ENCODE measurements at regions not wholly inside any gene's neighbourhood (a gene's known extent, or its start where the extent isn't known, plus 50 kb on each side); places are given as distances from the start of the nearest gene placed in this dataset.

DNA sequence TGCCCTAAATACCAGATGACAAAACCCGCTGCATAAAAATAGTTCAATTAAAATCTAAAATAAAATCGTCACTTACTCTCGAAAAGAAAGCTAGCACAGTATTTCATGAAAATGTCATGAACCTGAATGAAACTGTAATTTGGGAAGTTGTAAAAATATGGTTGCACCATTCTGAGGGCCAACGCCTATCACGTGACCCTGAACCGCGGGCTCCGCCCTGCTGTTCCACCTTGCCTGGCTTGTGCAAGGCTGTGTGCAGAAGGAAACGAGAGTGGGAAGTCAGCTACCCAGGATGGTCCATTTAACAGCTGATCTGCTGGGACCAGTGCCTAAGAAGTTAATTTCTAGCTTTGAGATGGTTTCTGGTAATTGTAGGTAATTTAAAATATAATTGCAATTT is 91.7 kb upstream of the BMP4 start:
- Histone ChIP-seq H3K27ac (no peak overlapping the region), H3K4me1 (no peaks in the 10 kb centered on the region), H3K27me3 (no peaks in the 10 kb centered on the region), H3K4me3 (no peak overlapping the region), H3K9me3 (no peaks in the 10 kb centered on the region), H3K36me3 (no peaks in the 10 kb centered on the region)
- intact Hi-C loops (cut with DNase I), result no loop called here
- TF ChIP-seq EP300 (IDR thresholded peaks at IDR 0.05), result no peak
- TF ChIP-seq POLR2AphosphoS5 (IDR thresholded peaks at IDR 0.05), result no peak
- TF ChIP-seq, protein P1, sequence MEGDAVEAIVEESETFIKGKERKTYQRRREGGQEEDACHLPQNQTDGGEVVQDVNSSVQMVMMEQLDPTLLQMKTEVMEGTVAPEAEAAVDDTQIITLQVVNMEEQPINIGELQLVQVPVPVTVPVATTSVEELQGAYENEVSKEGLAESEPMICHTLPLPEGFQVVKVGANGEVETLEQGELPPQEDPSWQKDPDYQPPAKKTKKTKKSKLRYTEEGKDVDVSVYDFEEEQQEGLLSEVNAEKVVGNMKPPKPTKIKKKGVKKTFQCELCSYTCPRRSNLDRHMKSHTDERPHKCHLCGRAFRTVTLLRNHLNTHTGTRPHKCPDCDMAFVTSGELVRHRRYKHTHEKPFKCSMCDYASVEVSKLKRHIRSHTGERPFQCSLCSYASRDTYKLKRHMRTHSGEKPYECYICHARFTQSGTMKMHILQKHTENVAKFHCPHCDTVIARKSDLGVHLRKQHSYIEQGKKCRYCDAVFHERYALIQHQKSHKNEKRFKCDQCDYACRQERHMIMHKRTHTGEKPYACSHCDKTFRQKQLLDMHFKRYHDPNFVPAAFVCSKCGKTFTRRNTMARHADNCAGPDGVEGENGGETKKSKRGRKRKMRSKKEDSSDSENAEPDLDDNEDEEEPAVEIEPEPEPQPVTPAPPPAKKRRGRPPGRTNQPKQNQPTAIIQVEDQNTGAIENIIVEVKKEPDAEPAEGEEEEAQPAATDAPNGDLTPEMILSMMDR (IDR thresholded peaks at IDR 0.05), result no peak
- TF ChIP-seq POLR2A (IDR thresholded peaks at IDR 0.05), result no peak
- no peak for DNase-seq
- WGBS, 2 donors, result 33 to 73% methylated on average over 9 of the region's 9 CpGs

DNA sequence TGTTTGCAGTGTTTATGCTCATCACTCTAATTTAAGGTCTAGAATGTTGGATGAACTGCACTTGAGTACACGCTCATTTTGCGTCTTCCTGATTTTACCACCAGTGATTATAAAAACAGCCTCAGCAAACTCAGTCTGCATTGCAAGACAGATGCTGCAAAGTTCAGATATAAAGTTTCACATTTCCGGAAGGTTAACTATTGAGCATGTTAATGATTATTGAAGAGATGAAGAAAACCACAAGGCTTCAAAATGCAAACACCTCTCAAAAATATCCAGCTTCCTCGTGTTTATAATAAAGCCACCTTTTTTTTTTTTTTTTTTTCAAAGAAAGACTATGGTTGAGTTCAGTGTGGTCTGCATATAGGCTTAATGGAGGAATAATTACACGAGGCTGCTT is 92.1 kb upstream of the BMP4 start:
- intact Hi-C loops (cut with DNase I), result no loop called here
- Histone ChIP-seq H3K27me3 (no peaks in the 10 kb centered on the region), H3K36me3 (no peaks in the 10 kb centered on the region), H3K27ac (no peak overlapping the region), H3K9me3 (no peaks in the 10 kb centered on the region), H3K4me3 (no peak overlapping the region), H3K4me1 (no peaks in the 10 kb centered on the region)
- TF ChIP-seq EP300 (IDR thresholded peaks at IDR 0.05) (no peak), POLR2A (IDR thresholded peaks at IDR 0.05) (no peak), POLR2AphosphoS5 (IDR thresholded peaks at IDR 0.05) (no peak)
- TF ChIP-seq, protein P1 (IDR thresholded peaks at IDR 0.05), result no peak
- DNase-seq, result no peak
- 9 to 67% methylated on average over 5 of the region's 5 CpGs for WGBS, 2 donors

DNA sequence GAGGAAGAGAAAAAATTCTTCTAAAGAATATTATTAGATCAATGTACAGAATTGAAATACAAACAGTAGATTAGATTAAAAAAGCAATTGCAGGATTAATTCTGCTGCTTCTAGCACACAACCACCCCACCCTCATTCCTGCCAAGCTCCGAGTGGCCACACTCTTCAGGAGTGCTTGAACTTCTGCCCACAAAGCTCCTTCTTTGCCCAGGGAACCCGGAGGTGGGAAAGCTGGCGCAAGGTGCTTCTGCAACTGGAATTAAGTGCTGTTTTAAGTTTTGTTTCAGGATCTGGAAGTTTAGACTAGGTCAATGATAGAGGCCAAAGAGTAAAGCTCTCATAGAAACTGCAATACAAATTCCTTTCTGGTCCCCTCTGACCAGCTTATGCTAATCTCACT is 94.1 kb upstream of the BMP4 start:
- intact Hi-C loops (cut with DNase I), result no loop called here
- WGBS, 2 donors, result 88 to 89% methylated on average over 3 of the region's 3 CpGs
- no peak for DNase-seq

DNA sequence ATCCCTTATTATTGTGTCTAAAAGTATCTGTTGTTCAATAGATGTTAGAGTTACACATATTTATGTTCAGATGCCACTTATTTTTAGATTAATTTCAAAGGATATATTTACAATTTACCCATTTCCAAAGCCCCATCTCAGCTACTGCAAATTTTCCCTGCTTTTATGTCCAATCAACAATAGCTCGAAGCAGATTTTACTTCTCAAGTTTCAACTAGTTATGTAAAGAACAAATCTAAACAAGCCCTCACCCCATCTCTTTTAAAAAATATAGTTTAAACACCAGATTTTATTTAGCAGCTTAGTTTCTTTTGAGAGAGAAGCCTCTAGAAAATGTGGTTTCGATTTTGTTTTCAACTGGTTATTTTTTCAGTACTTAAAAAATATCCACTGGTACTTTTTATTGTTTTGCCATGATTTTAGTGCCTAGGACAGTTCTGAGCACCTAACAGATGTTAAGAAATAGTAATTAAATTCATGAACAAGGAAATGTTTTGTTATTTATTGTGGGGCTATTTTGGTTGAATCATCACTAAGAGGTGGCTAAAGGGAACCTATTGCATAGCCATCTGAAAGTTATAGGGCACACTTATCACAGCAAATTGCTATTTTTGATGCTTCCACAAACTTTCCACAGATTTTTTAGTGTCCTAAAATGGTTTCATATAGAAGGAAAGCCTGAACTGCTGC is 96.2 kb upstream of the BMP4 start:
- Histone ChIP-seq H3K4me3 (no peak overlapping the region), H3K36me3 (no peaks in the 10 kb centered on the region), H3K9me3 (no peaks in the 10 kb centered on the region), H3K4me1 (no peaks in the 10 kb centered on the region), H3K27me3 (no peaks in the 10 kb centered on the region), H3K27ac (no peak overlapping the region)
- 70 to 85% methylated on average over 2 of the region's 2 CpGs for WGBS, 2 donors
- no peak for DNase-seq
- intact Hi-C loops (cut with DNase I), result no loop called here
- no peak for TF ChIP-seq POLR2A (IDR thresholded peaks at IDR 0.05)
- no peak for TF ChIP-seq EP300 (IDR thresholded peaks at IDR 0.05)
- TF ChIP-seq POLR2AphosphoS5 (IDR thresholded peaks at IDR 0.05), result no peak
- TF ChIP-seq, protein P1 (IDR thresholded peaks at IDR 0.05), result no peak

More for the DNA sequence above, 94.1 kb upstream of the BMP4 start:
- Histone ChIP-seq H3K27ac (no peak overlapping the region), H3K36me3 (no peaks in the 10 kb centered on the region), H3K9me3 (no peaks in the 10 kb centered on the region), H3K4me3 (no peak overlapping the region), H3K4me1 (no peaks in the 10 kb centered on the region), H3K27me3 (no peaks in the 10 kb centered on the region)
- TF ChIP-seq POLR2AphosphoS5 (IDR thresholded peaks at IDR 0.05), result no peak
- TF ChIP-seq EP300 (IDR thresholded peaks at IDR 0.05), result no peak
- TF ChIP-seq, protein P1 (IDR thresholded peaks at IDR 0.05), result no peak
- TF ChIP-seq POLR2A (IDR thresholded peaks at IDR 0.05), result no peak

DNA sequence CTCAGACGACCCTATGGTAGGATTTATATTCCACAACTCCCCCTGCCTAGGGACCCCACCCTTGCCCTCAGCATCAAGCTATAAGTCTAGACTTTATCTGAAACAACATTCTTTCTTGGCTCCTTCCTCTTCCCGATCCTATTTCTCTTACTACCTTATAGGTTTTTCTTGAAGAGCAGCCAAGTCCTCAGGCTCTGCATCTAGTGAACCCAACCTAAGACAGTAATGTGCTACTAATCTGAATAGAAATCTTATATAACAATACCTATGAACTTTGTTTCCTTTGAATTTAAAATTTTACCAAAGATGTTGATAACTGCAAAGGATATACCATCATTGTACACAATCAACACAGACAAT is 96.7 kb upstream of the BMP4 start:
- Histone ChIP-seq H3K4me1 (no peaks in the 10 kb centered on the region), H3K9me3 (no peaks in the 10 kb centered on the region), H3K27ac (no peak overlapping the region), H3K27me3 (no peaks in the 10 kb centered on the region), H3K4me3 (no peak overlapping the region), H3K36me3 (no peaks in the 10 kb centered on the region)
- DNase-seq, result no peak
- WGBS, 2 donors, result 44 to 55% methylated on average over 2 of the region's 2 CpGs
- no peak for TF ChIP-seq POLR2AphosphoS5 (IDR thresholded peaks at IDR 0.05)
- no peak for TF ChIP-seq POLR2A (IDR thresholded peaks at IDR 0.05)
- TF ChIP-seq, protein P1 (IDR thresholded peaks at IDR 0.05), result no peak
- TF ChIP-seq EP300 (IDR thresholded peaks at IDR 0.05), result no peak
- intact Hi-C loops (cut with DNase I), result no loop called here
